ENCODE measurements at regions not wholly inside any gene's neighbourhood (a gene's known extent, or its start where the extent isn't known, plus 50 kb on each side); places are given as distances from the start of the nearest gene placed in this dataset.
A peak's percentile ranks its signal among the peaks of the same experiment; 100 is the strongest.

GRCh38 chr6:112939563-112939962 lies 592.4 kb downstream of the RFPL4B start:
- DNase-seq (ENCODE audit: low read depth, low spot score) (peak; percentile 86), FAIRE-seq (peak; percentile 47)
- H4K20me1 ChIP-seq (replicated peaks; ENCODE audit: control insufficient read depth, extremely low read depth, insufficient read depth, low read length) = no peaks in the 10 kb centered on the region
- no peaks in the 10 kb centered on the region for H3K79me2 ChIP-seq (ENCODE audit: control insufficient read depth, insufficient read depth, low read length)
- H3K4me3 ChIP-seq (replicated peaks in 1 of 3; ENCODE audit: insufficient read depth in 1 of 3, low read depth in 1 of 3, low read length in 3 of 3) = no peak overlapping the region
- BruUV-seq (replicated peaks) = no TSS peak
- peaks cover 12% of the 10 kb centered on the region for H3K4me1 ChIP-seq (ENCODE audit: control insufficient read depth, extremely low read depth, insufficient read depth, low read length)
- no peak overlapping the region for H3K9ac ChIP-seq (replicated peaks; ENCODE audit: extremely low read depth, insufficient read depth, low read length)
- CTCF ChIA-PET = no interaction called here
- H2AFZ ChIP-seq (ENCODE audit: low read depth, low read length) = no peak overlapping the region
- H3K9me1 ChIP-seq (replicated peaks; ENCODE audit: control insufficient read depth, extremely low read depth, insufficient read depth, low read length) = no peaks in the 10 kb centered on the region
- POLR2A ChIA-PET = no interaction called here
- TF ChIP-seq CTCF (IDR thresholded peaks at IDR 0.05; ENCODE audit: extremely low read depth in 1 of 2, insufficient read depth in 1 of 2, low read depth in 1 of 2, low read length in 2 of 2) (no peak), GATA2 (IDR thresholded peaks at IDR 0.05; ENCODE audit: insufficient read depth, insufficient read length, low read depth, low read length) (peak; percentile 68)
- H3K36me3 ChIP-seq (ENCODE audit: control insufficient read depth in 2 of 2, extremely low read depth in 1 of 2, insufficient read depth in 2 of 2, low read length in 2 of 2) = no peaks in the 10 kb centered on the region
- intact Hi-C loops (cut with micrococcal nuclease) (no loop called here), dilution Hi-C loops (cut with MboI; ENCODE audit: extremely low pct_ligation_motif_present, low sequenced_read_pairs) (no loop called here)
- H3K27me3 ChIP-seq (ENCODE audit: control insufficient read depth in 2 of 2, insufficient read depth in 2 of 2, low read length in 2 of 2) = no peaks in the 10 kb centered on the region
- no peak overlapping the region for H3K27ac ChIP-seq (ENCODE audit: insufficient read depth, low read depth, low read length)
- H3K9me3 ChIP-seq (replicated peaks; ENCODE audit: control insufficient read depth, insufficient read depth, low read length) = no peaks in the 10 kb centered on the region
- peak overlapping the region; percentile 62 for H3K4me2 ChIP-seq (ENCODE audit: insufficient read depth, low read length)

DNA sequence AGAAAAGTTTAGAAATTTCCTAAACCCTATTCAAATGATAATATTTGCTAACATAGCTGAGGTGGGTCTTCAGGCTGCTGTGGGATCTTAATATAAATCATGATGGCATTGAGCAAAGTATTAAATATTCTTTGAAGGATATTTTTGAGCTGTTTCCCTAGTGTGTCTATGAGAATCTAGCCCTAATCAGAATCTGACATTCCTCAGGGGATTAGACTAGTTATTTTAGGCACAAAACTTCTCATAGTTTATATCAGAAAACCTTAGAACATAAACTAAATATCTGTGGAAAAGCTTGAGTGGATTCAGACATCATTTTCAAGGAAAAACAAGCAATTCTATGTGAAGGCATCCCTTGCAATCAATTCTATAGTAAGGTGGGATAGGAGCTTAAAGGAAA lies 594.5 kb downstream of the RFPL4B start:
- TF ChIP-seq EZH2 (IDR thresholded peaks at IDR 0.05; ENCODE audit: borderline replicate concordance, low read depth, low read length, severe bottlenecking) (no peak), JUN (IDR thresholded peaks at IDR 0.05; ENCODE audit: borderline replicate concordance, insufficient read depth, insufficient read length, low read depth) (no peak), POLR2AphosphoS5 (IDR thresholded peaks at IDR 0.05; ENCODE audit: insufficient read depth, low read depth, low read length) (no peak), MAX (IDR thresholded peaks at IDR 0.05; ENCODE audit: insufficient read depth, insufficient read length) (no peak), CTCF (IDR thresholded peaks at IDR 0.05; ENCODE audit: extremely low read depth in 1 of 2, insufficient read depth in 1 of 2, low read depth in 1 of 2, low read length in 2 of 2) (no peak), FOS (IDR thresholded peaks at IDR 0.05; ENCODE audit: borderline replicate concordance, insufficient read depth, low read length) (no peak), POLR2A (IDR thresholded peaks at IDR 0.05; ENCODE audit: low read depth, low read length) (no peak), GATA2 (IDR thresholded peaks at IDR 0.05; ENCODE audit: insufficient read depth, insufficient read length, low read depth, low read length) (no peak), MYC (IDR thresholded peaks at IDR 0.05; ENCODE audit: low read depth, low read length) (no peak)
- Histone ChIP-seq H3K36me3 (ENCODE audit: control insufficient read depth in 2 of 2, extremely low read depth in 1 of 2, insufficient read depth in 2 of 2, low read length in 2 of 2) (no peaks in the 10 kb centered on the region), H3K4me2 (ENCODE audit: insufficient read depth, low read length) (no peak overlapping the region), H3K9me3 (replicated peaks; ENCODE audit: control insufficient read depth, insufficient read depth, low read length) (no peaks in the 10 kb centered on the region), H3K9ac (replicated peaks; ENCODE audit: extremely low read depth, insufficient read depth, low read length) (no peak overlapping the region), H3K27ac (ENCODE audit: insufficient read depth, low read depth, low read length) (no peak overlapping the region), H3K79me2 (ENCODE audit: control insufficient read depth, insufficient read depth, low read length) (no peaks in the 10 kb centered on the region), H3K27me3 (ENCODE audit: control insufficient read depth in 2 of 2, insufficient read depth in 2 of 2, low read length in 2 of 2) (no peaks in the 10 kb centered on the region), H3K4me3 (replicated peaks in 1 of 3; ENCODE audit: insufficient read depth in 1 of 3, low read depth in 1 of 3, low read length in 3 of 3) (no peak overlapping the region), H4K20me1 (replicated peaks; ENCODE audit: control insufficient read depth, extremely low read depth, insufficient read depth, low read length) (no peaks in the 10 kb centered on the region), H2AFZ (ENCODE audit: low read depth, low read length) (no peak overlapping the region), H3K4me1 (ENCODE audit: control insufficient read depth, extremely low read depth, insufficient read depth, low read length) (peaks cover 12% of the 10 kb centered on the region), H3K9me1 (replicated peaks; ENCODE audit: control insufficient read depth, extremely low read depth, insufficient read depth, low read length) (no peaks in the 10 kb centered on the region)
- CTCF ChIA-PET = interaction anchor here (0.7 kb wide), 1 partner anchor 19 kb away, joined by 3 read pairs; no protein-coding TSS in a partner anchor
- no TSS peak for BruUV-seq (replicated peaks)
- POLR2A ChIA-PET = no interaction called here
- intact Hi-C loops (cut with micrococcal nuclease) (no loop called here), dilution Hi-C loops (cut with MboI; ENCODE audit: extremely low pct_ligation_motif_present, low sequenced_read_pairs) (no loop called here)
- FAIRE-seq = no peak
- no peak for DNase-seq (ENCODE audit: low read depth, low spot score)

All from endothelial cell of umbilical vein (primary cell).